ENCODE measurements at regions not wholly inside any gene's neighbourhood (a gene's known extent, or its start where the extent isn't known, plus 50 kb on each side); places are given as distances from the start of the nearest gene placed in this dataset.
"Not testable (repeated sequence)": the region's sequence is repeated elsewhere in the genome, so short reads cannot be mapped to it uniquely, and the experiment has no call there.

DNA sequence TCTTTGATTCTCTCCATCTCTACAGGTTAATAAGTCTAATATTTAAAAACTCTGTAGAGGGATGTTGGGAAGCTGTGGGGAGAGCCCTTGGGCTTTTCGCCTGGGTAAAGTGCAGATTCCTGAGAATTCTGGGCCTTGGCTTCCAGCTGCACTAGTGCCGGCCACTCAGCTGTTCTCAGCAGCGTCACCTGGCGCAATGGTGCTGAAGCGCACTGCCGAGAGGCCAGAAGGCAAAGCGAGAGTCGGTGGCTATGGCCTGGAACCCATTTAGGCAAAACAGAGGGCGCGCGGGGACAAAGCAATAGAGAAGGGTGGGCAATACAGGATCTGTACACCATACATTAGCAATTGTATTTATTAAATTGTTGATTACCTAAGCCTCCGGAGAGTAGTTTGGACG, 168.7 kb downstream of the FAM72C start:
- H4K20me1 ChIP-seq (ENCODE audit: insufficient read depth, low read length); H3K36me3 ChIP-seq (ENCODE audit: insufficient read depth, low read length); H3K9me3 ChIP-seq (ENCODE audit: low read depth, low read length); H3K4me3 ChIP-seq (ENCODE audit: insufficient read depth, low read length); DNase-seq (ENCODE audit: insufficient read length, low spot score, missing footprints); H3K4me1 ChIP-seq (ENCODE audit: insufficient read depth, low read length); H3K4me2 ChIP-seq (ENCODE audit: insufficient read depth, low read length); H2AFZ ChIP-seq (ENCODE audit: low read length); H3K27me3 ChIP-seq (ENCODE audit: insufficient read depth, low read length); H3K27ac ChIP-seq (ENCODE audit: low read depth, low read length); H3K79me2 ChIP-seq (ENCODE audit: insufficient read depth, low read length): not testable (repeated sequence)

DNA sequence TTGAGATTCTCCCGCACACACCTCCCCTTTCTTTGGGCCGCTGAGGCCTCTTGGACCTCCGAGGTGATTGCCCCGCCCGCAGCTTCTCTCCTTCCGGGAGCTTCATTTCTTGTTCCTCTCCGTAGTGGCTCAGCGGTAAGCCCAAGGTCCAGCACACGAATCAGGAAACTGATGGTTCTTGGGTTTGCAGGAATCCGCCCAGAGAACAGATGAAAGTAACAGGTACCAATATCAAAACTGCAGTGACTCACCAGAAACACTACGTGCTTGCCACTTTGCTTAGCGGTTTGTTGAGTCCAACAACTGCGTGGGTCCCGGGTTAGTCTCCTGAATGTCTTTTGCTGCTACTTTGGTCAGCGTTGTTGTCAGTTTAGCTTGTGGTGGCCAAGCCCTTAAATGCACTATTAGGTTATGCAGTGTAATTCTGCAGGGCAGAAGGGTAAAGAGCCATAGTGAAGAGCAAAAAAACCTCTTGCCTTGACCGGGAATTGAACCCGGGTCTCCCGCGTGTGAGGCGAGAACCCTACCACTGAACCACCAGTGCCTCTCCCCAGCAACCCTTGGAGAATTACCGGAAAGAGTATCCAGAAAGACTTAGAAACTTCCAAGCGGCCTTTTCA, 172.1 kb downstream of the FAM72C start:
- H3K27ac ChIP-seq (ENCODE audit: low read depth, low read length); H3K4me1 ChIP-seq (ENCODE audit: insufficient read depth, low read length); H3K27me3 ChIP-seq (ENCODE audit: insufficient read depth, low read length); H3K4me2 ChIP-seq (ENCODE audit: insufficient read depth, low read length); H3K4me3 ChIP-seq (ENCODE audit: insufficient read depth, low read length); H3K79me2 ChIP-seq (ENCODE audit: insufficient read depth, low read length); H3K9me3 ChIP-seq (ENCODE audit: low read depth, low read length); H3K36me3 ChIP-seq (ENCODE audit: insufficient read depth, low read length); DNase-seq (ENCODE audit: insufficient read length, low spot score, missing footprints); H4K20me1 ChIP-seq (ENCODE audit: insufficient read depth, low read length); H2AFZ ChIP-seq (ENCODE audit: low read length): not testable (repeated sequence)

DNA sequence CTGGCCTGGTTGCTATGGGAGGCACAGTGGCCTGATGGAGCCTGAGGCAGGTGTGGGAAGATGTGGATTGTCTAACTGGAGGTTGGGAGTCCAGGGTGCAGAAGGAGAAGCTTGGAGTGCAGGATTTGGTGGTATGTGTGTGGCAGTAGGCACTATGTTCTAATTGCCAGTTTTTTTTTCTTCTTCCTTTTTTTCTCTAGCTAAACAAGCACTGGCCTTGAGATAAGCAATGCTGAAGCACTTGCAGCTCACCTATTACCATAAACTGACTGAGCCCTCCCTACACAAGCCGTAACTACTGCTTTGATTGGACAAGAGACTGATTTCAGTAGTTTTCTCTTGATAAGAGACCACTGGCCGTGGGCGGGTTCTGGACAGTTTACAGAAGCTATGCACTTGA, 175.4 kb downstream of the FAM72C start:
- H3K4me3 ChIP-seq (ENCODE audit: insufficient read depth, low read length); H3K79me2 ChIP-seq (ENCODE audit: insufficient read depth, low read length); H3K27ac ChIP-seq (ENCODE audit: low read depth, low read length); H3K4me2 ChIP-seq (ENCODE audit: insufficient read depth, low read length); H3K36me3 ChIP-seq (ENCODE audit: insufficient read depth, low read length); H3K27me3 ChIP-seq (ENCODE audit: insufficient read depth, low read length); H3K4me1 ChIP-seq (ENCODE audit: insufficient read depth, low read length); H2AFZ ChIP-seq (ENCODE audit: low read length); H3K9me3 ChIP-seq (ENCODE audit: low read depth, low read length); DNase-seq (ENCODE audit: insufficient read length, low spot score, missing footprints); H4K20me1 ChIP-seq (ENCODE audit: insufficient read depth, low read length): not testable (repeated sequence)

DNA sequence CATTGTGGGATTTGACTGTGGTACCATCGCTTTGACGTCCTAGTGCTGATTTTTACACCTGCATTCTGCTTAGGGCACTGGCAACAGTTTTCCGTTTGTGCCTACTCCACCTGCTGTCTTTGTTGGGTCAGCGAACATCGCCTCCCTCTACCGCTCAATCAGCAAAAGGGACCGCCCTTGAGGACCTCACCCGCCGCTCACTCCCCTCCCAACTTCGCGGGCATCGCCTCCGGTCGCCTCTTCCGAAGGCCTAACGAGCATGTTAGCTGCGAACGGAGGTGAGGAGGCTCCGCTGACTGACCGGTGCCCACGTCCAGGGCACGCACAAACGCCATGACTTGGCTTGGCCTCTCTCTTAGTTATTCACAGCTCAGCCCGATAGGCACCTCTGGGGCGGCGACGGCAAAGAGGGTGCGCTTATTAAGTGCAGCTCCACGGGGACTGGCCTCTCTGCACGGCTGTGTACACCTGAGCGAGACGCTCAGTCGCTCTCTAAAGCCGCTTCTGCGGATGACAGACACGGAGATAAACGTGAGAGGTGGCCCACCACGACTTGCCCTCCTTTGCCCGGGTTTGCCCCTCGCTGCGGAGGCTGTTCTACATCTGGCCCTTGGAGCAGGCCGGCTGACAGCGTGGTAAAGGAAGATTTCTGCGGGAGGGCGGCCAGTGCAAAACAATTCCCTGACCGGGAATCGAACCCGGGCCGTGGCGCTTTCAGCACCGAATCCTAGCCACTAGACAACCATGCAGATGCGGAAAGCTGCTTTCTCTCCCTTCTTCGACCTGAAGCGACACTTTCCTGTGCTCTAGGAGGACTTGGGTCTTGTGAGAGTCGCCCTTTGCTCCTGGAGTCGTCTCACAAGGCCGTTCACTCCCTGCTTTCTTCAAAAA, 179.5 kb downstream of the FAM72C start:
- not testable (repeated sequence) for DNase-seq (ENCODE audit: insufficient read length, low spot score, missing footprints)

DNA sequence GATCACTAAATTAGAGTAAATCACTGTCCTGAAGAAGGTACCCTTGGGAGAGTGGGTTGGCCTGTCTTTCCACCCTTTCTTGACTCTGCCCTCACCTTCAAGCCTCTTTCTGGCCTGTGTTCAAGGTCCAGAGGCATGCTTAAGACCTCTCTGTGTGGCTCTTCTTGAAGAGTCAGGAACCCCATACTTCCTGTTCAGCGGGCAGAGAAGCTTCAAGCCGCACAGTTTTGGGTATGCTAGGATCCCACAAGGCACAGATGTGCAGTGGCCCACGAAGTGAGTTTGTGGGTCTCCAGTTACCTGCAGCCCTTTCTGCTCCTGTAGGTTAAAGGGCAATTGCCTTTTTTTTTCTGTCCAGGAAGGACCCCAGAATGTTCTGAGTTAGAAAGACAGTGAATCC, 185.4 kb downstream of the FAM72C start:
- H3K9me3 ChIP-seq (ENCODE audit: low read depth, low read length); DNase-seq (ENCODE audit: insufficient read length, low spot score, missing footprints); H3K4me1 ChIP-seq (ENCODE audit: insufficient read depth, low read length); H4K20me1 ChIP-seq (ENCODE audit: insufficient read depth, low read length); H3K27ac ChIP-seq (ENCODE audit: low read depth, low read length); H3K79me2 ChIP-seq (ENCODE audit: insufficient read depth, low read length); H3K4me3 ChIP-seq (ENCODE audit: insufficient read depth, low read length); H3K4me2 ChIP-seq (ENCODE audit: insufficient read depth, low read length); H3K27me3 ChIP-seq (ENCODE audit: insufficient read depth, low read length); H2AFZ ChIP-seq (ENCODE audit: low read length); H3K36me3 ChIP-seq (ENCODE audit: insufficient read depth, low read length): not testable (repeated sequence)

More for the DNA sequence above, 179.5 kb downstream of the FAM72C start:
- not testable (repeated sequence) for H2AFZ ChIP-seq (ENCODE audit: low read length); H3K9me3 ChIP-seq (ENCODE audit: low read depth, low read length); H3K36me3 ChIP-seq (ENCODE audit: insufficient read depth, low read length); H3K4me2 ChIP-seq (ENCODE audit: insufficient read depth, low read length); H3K4me1 ChIP-seq (ENCODE audit: insufficient read depth, low read length); H4K20me1 ChIP-seq (ENCODE audit: insufficient read depth, low read length); H3K4me3 ChIP-seq (ENCODE audit: insufficient read depth, low read length); H3K27ac ChIP-seq (ENCODE audit: low read depth, low read length); H3K79me2 ChIP-seq (ENCODE audit: insufficient read depth, low read length); H3K27me3 ChIP-seq (ENCODE audit: insufficient read depth, low read length)

DNA sequence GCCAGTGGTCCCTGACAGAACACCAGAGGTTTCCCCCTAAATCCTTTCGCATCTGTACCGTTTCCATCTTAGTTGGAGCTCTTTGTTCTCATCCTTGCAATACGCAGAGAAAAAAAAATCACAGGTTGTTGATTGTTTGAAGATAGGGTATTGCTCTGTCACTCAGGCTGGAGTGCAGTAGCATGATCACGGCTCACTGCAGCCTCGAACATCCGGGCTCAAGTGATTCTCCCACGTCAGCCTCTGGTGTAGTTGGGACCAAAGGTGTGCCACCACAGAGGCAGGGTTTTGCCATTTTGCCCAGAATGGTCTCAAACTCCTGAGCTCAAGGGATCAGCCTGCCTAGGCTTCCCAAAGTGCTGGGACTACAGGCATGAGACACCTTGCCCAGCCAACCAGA, 185.9 kb downstream of the FAM72C start:
- not testable (repeated sequence) for H3K4me2 ChIP-seq (ENCODE audit: insufficient read depth, low read length); H3K36me3 ChIP-seq (ENCODE audit: insufficient read depth, low read length); H3K27me3 ChIP-seq (ENCODE audit: insufficient read depth, low read length); H4K20me1 ChIP-seq (ENCODE audit: insufficient read depth, low read length); H3K9me3 ChIP-seq (ENCODE audit: low read depth, low read length); DNase-seq (ENCODE audit: insufficient read length, low spot score, missing footprints); H3K79me2 ChIP-seq (ENCODE audit: insufficient read depth, low read length); H3K27ac ChIP-seq (ENCODE audit: low read depth, low read length); H2AFZ ChIP-seq (ENCODE audit: low read length); H3K4me1 ChIP-seq (ENCODE audit: insufficient read depth, low read length); H3K4me3 ChIP-seq (ENCODE audit: insufficient read depth, low read length)

DNA sequence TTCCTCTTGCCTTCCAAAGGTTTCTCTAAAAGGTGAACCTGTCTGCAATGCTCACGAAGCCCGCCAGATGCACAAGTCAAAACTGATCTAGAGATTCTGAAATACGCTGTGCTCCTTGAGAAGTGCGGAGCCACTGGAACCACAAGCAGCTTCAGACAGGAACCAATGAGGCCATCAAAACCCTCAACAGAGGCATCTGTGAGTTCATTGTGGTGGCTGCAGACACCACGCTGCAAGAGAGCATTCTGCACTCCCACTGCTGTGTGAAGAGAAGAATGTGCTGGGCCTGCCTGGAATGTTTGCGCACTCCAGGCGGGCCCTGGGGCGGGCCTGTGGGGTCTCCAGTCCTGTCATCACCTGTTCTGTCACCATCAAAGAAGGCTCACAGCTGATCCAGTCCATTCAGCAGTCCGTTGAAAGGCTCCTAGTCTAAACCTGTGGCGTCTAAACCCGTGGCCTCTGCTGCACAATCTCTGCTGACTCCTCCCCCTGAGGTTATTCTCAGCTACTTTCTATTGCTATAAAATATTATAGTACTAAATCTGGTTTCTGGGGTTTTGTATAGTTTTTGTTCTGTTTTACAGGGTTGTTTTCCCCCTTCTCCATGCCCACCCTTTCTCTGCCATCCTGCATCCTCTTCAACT, 187.4 kb downstream of the FAM72C start:
- H3K9me3 ChIP-seq (ENCODE audit: low read depth, low read length); H3K4me2 ChIP-seq (ENCODE audit: insufficient read depth, low read length); H3K4me1 ChIP-seq (ENCODE audit: insufficient read depth, low read length); H2AFZ ChIP-seq (ENCODE audit: low read length); H4K20me1 ChIP-seq (ENCODE audit: insufficient read depth, low read length); H3K79me2 ChIP-seq (ENCODE audit: insufficient read depth, low read length); H3K27ac ChIP-seq (ENCODE audit: low read depth, low read length); DNase-seq (ENCODE audit: insufficient read length, low spot score, missing footprints); H3K4me3 ChIP-seq (ENCODE audit: insufficient read depth, low read length); H3K27me3 ChIP-seq (ENCODE audit: insufficient read depth, low read length); H3K36me3 ChIP-seq (ENCODE audit: insufficient read depth, low read length): not testable (repeated sequence)

DNA sequence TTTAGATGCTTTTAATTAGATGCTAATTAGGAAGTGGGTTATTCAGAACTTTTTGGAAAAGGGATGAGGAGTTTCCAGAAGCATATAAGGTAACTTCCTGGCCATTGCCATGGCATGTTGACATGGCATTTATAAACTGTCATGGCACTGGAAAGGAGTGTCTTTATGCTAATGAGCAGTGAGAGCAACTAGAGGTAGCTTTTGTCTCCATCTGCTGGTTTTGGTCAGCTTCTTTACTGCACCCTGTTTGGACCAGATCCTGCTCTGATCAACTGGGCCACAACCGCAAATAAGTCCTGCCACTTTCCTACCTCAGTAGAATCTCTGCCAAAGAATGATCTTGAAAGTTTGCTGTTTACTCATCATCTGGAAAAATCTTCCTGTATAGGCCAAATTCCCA, 193.6 kb downstream of the FAM72C start:
- not testable (repeated sequence) for H3K4me1 ChIP-seq (ENCODE audit: insufficient read depth, low read length); H3K4me3 ChIP-seq (ENCODE audit: insufficient read depth, low read length); H3K79me2 ChIP-seq (ENCODE audit: insufficient read depth, low read length); DNase-seq (ENCODE audit: insufficient read length, low spot score, missing footprints); H3K36me3 ChIP-seq (ENCODE audit: insufficient read depth, low read length); H2AFZ ChIP-seq (ENCODE audit: low read length); H3K27me3 ChIP-seq (ENCODE audit: insufficient read depth, low read length); H3K9me3 ChIP-seq (ENCODE audit: low read depth, low read length); H3K27ac ChIP-seq (ENCODE audit: low read depth, low read length); H4K20me1 ChIP-seq (ENCODE audit: insufficient read depth, low read length); H3K4me2 ChIP-seq (ENCODE audit: insufficient read depth, low read length)

DNA sequence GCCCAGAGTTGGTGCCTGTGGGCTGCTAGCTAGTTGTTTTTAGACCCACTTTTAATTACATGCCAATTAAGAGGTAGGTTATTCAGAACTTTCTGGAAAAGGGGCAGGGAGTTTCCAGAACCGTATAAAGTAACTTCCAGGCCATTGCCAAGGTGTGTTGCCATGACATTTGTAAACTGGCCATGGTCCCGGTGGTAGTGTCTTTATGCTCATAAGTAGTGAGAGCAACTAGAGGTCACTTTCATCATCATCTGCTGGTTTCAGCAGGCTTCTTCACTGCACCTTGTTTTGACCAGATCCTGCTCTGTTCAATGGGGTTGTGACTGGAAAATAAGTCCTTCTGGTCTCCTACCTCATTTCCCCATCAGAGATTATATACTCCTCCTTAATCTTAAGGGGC, 207.0 kb downstream of the FAM72C start:
- not testable (repeated sequence) for H3K27ac ChIP-seq (ENCODE audit: low read depth, low read length); H3K4me1 ChIP-seq (ENCODE audit: insufficient read depth, low read length); H3K79me2 ChIP-seq (ENCODE audit: insufficient read depth, low read length); H3K4me3 ChIP-seq (ENCODE audit: insufficient read depth, low read length); H3K9me3 ChIP-seq (ENCODE audit: low read depth, low read length); DNase-seq (ENCODE audit: insufficient read length, low spot score, missing footprints); H3K4me2 ChIP-seq (ENCODE audit: insufficient read depth, low read length); H3K27me3 ChIP-seq (ENCODE audit: insufficient read depth, low read length); H3K36me3 ChIP-seq (ENCODE audit: insufficient read depth, low read length); H4K20me1 ChIP-seq (ENCODE audit: insufficient read depth, low read length); H2AFZ ChIP-seq (ENCODE audit: low read length)

All from osteoblast (primary cell).